Esophagus squamous epithelium (tissue), 4 donors: ENCODE measurements at regions not wholly inside any gene's neighbourhood (a gene's known extent, or its start where the extent isn't known, plus 50 kb on each side); places are given as distances from the start of the nearest gene placed in this dataset.
"Not testable (repeated sequence)": the region's sequence is repeated elsewhere in the genome, so short reads cannot be mapped to it uniquely, and the experiment has no call there.

Source experiments
- CTCF ChIP-seq, 6 experiments: fragments of 450-650 bp in 4 of 6; fragments of 200-600 bp in 2 of 6; sonication (generic) in 2 of 6; IDR thresholded peaks; one replicate each; pipeline ENCODE4 v1.5.1; 2016 to 2019; ENCODE audit warnings: antibody characterized with exemption in 6 of 6, mild to moderate bottlenecking in 4 of 6, moderate library complexity in 4 of 6
- POLR2A ChIP-seq, 4 donors: fragments of 450-650 bp; IDR thresholded peaks; one replicate each; pipeline ENCODE4 v1.6.1; 2017; ENCODE audit warnings: antibody characterized with exemption in 4 of 4, mild to moderate bottlenecking in 4 of 4, moderate library complexity in 3 of 4

DNA sequence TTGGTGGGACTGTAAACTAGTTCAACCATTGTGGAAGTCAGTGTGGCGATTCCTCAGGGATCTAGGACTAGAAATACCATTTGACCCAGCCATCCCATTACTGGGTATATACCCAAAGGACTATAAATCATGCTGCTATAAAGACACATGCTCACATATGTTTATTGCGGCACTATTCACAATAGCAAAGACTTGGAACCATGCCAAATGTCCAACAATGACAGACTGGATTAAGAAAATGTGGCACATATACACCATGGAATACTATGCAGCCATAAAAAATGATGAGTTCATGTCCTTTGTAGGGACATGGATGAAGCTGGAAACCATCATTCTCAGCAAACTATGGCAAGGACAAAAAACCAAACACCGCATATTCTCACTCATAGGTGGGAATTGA lies 370.4 kb downstream of the DLEU7 start:
- not testable (repeated sequence) for TF ChIP-seq CTCF, POLR2A (IDR thresholded peaks at IDR 0.05)
